CD4-positive, alpha-beta T cell (primary cell): ENCODE measurements at regions not wholly inside any gene's neighbourhood (a gene's known extent, or its start where the extent isn't known, plus 50 kb on each side); places are given as distances from the start of the nearest gene placed in this dataset.

Experiments used
- ATAC-seq: fragments of 200-7000 bp; cut with Tn5 transposase; one replicate; pipeline ENCODE4 v1.10.0; 2022; ENCODE audit warnings: mild to moderate bottlenecking; ENCODE audit not compliant: poor library complexity
- CTCF ChIA-PET: fragments of 350-600 bp; sonication (Branson Sonifier 250); formaldehyde crosslinking; loops from one replicate; lab custom pipeline; 2021; ENCODE audit warnings: antibody characterized with exemption, inconsistent platforms; lab: Charles Lee
- POLR2A ChIA-PET: fragments of 350-600 bp; sonication (Branson Sonifier 250); formaldehyde crosslinking; loops from one replicate; lab custom pipeline; 2021; ENCODE audit warnings: antibody characterized with exemption, inconsistent platforms; lab: Charles Lee
- DNase-seq, 14 experiments: peaks; one replicate each; pipeline ENCODE4 v3.0.0-alpha.2; 2013 to 2020; ENCODE audit warnings: mixed read lengths in 2 of 14
- H3K27ac ChIP-seq, 2 donors: one replicate each; pipeline versions ENCODE4 v1.5.1 to v1.7.0; 2013; ENCODE audit warnings: low read length in 2 of 2, low read depth in 1 of 2, mild to moderate bottlenecking in 1 of 2
- H3K27me3 ChIP-seq, 2 experiments: 1 replicate in 1 of 2; 2 replicates in 1 of 2; pipeline versions ENCODE4 v1.6.1 to v1.7.0; 2013; ENCODE audit warnings: low read length in 2 of 2, control low read depth in 1 of 2, mild to moderate bottlenecking in 1 of 2, moderate library complexity in 1 of 2; ENCODE audit not compliant: insufficient read depth in 2 of 2, control insufficient read depth in 1 of 2
- H3K36me3 ChIP-seq: one replicate; pipeline ENCODE4 v1.6.1; 2013; ENCODE audit warnings: low read length, control low read depth; ENCODE audit not compliant: insufficient read depth
- H3K4me1 ChIP-seq: one replicate; pipeline ENCODE4 v1.6.1; 2013; ENCODE audit warnings: low read length, control low read depth; ENCODE audit not compliant: insufficient read depth
- H3K4me3 ChIP-seq: one replicate; pipeline ENCODE4 v1.5.1; 2013; ENCODE audit warnings: mild to moderate bottlenecking, low read length, moderate library complexity
- H3K9me3 ChIP-seq, 2 experiments: 1 replicate in 1 of 2; 2 replicates in 1 of 2; pipeline versions ENCODE4 v1.6.1 to v1.7.0; 2013; ENCODE audit warnings: low read length in 2 of 2, mild to moderate bottlenecking in 2 of 2, control low read depth in 1 of 2, moderate library complexity in 1 of 2; ENCODE audit not compliant: control insufficient read depth in 1 of 2, insufficient read depth in 1 of 2
- H3K27ac Mint-ChIP-seq: one replicate; pipeline ENCODE4 v1.8.0; 2020; ENCODE audit warnings: mixed read lengths
- H3K27me3 Mint-ChIP-seq: one replicate; pipeline ENCODE4 v1.8.0; 2021; ENCODE audit warnings: mixed read lengths
- H3K36me3 Mint-ChIP-seq: one replicate; pipeline ENCODE4 v1.8.0; 2021; ENCODE audit warnings: low read depth, mixed read lengths
- H3K4me1 Mint-ChIP-seq: one replicate; pipeline ENCODE4 v1.8.0; 2021; ENCODE audit warnings: low read depth, mixed read lengths
- H3K4me3 Mint-ChIP-seq: one replicate; pipeline ENCODE4 v1.8.0; 2020; ENCODE audit warnings: mild to moderate bottlenecking, mixed read lengths
- H3K9me3 Mint-ChIP-seq: one replicate; pipeline ENCODE4 v1.8.0; 2020; ENCODE audit warnings: mixed read lengths
- CTCF ChIP-seq: fragments of 200-600 bp; IDR thresholded peaks from one replicate; pipeline ENCODE4 v1.8.0; 2022; ENCODE audit warnings: antibody characterized with exemption, mild to moderate bottlenecking
- intact Hi-C, 2 experiments: fragments of 100-400 bp; cut with DNase I in 1 of 2; cut with micrococcal nuclease in 1 of 2; formaldehyde crosslinking; loops; one replicate each; pipeline versions ENCODE4 v1.15.1 to v1.9.0; 2023 to 2025; cut with DNase I, micrococcal nuclease

GRCh38 chr5:116754556-116754955, 179.9 kb upstream of the SEMA6A start:
- DNase-seq, result no peak
- CTCF ChIA-PET, result no interaction called here

GRCh38 chr5:116751684-116752083, 177.1 kb upstream of the SEMA6A start:
- H3K27ac Mint-ChIP-seq, result no peak overlapping the region

More at GRCh38 chr5:116754556-116754955, 179.9 kb upstream of the SEMA6A start:
- no peak overlapping the region for H3K27ac Mint-ChIP-seq
- no peaks in the 10 kb centered on the region for H3K36me3 Mint-ChIP-seq
- TF ChIP-seq CTCF, result no peak
- no peak overlapping the region for H3K4me3 Mint-ChIP-seq
- Histone ChIP-seq H3K4me1 (no peaks in the 10 kb centered on the region), H3K4me3 (no peak overlapping the region), H3K27me3 (no peaks in the 10 kb centered on the region), H3K9me3 (no peaks in the 10 kb centered on the region), H3K27ac (no peak overlapping the region), H3K36me3 (no peaks in the 10 kb centered on the region)
- ATAC-seq, result no peak
- H3K27me3 Mint-ChIP-seq, result peaks cover 5% of the 10 kb centered on the region
- no peaks in the 10 kb centered on the region for H3K9me3 Mint-ChIP-seq
- POLR2A ChIA-PET, result no interaction called here
- intact Hi-C loops, result no loop called here
- H3K4me1 Mint-ChIP-seq, result no peaks in the 10 kb centered on the region

GRCh38 chr5:116750631-116751580, 176.3 kb upstream of the SEMA6A start:
- POLR2A ChIA-PET, result no interaction called here
- Mint-ChIP-seq H3K9me3 (no peaks in the 10 kb centered on the region), H3K27me3 (no peaks in the 10 kb centered on the region), H3K36me3 (no peaks in the 10 kb centered on the region), H3K4me3 (no peak overlapping the region), H3K4me1 (no peaks in the 10 kb centered on the region), H3K27ac (no peak overlapping the region)
- CTCF ChIA-PET, result no interaction called here
- Histone ChIP-seq H3K27ac (no peak overlapping the region), H3K36me3 (no peaks in the 10 kb centered on the region), H3K4me1 (no peaks in the 10 kb centered on the region), H3K9me3 (no peaks in the 10 kb centered on the region), H3K27me3 (no peaks in the 10 kb centered on the region), H3K4me3 (no peak overlapping the region)
- TF ChIP-seq CTCF, result no peak
- intact Hi-C loops, result no loop called here
- DNase-seq (no peak), ATAC-seq (no peak)

More at GRCh38 chr5:116751684-116752083, 177.1 kb upstream of the SEMA6A start:
- peaks cover 1% of the 10 kb centered on the region for H3K27me3 Mint-ChIP-seq
- DNase-seq (no peak), ATAC-seq (no peak)
- intact Hi-C loops, result no loop called here
- no peaks in the 10 kb centered on the region for H3K4me1 Mint-ChIP-seq
- TF ChIP-seq CTCF, result no peak
- Histone ChIP-seq H3K4me3 (no peak overlapping the region), H3K27ac (no peak overlapping the region), H3K9me3 (no peaks in the 10 kb centered on the region), H3K36me3 (no peaks in the 10 kb centered on the region), H3K4me1 (no peaks in the 10 kb centered on the region), H3K27me3 (no peaks in the 10 kb centered on the region)
- H3K9me3 Mint-ChIP-seq, result no peaks in the 10 kb centered on the region
- no peaks in the 10 kb centered on the region for H3K36me3 Mint-ChIP-seq
- POLR2A ChIA-PET, result no interaction called here
- CTCF ChIA-PET, result no interaction called here
- H3K4me3 Mint-ChIP-seq, result no peak overlapping the region
